K562 (cell line): ENCODE measurements at regions not wholly inside any gene's neighbourhood (a gene's known extent, or its start where the extent isn't known, plus 50 kb on each side); places are given as distances from the start of the nearest gene placed in this dataset.

ENCODE experiments used
- ATAC-seq: fragments of 200-7000 bp; cut with Tn5 transposase; 3 replicates; pipeline ENCODE4 v1.9.1; 2020; ENCODE audit warnings: moderate library complexity
- BruUV-seq: library from RNA; stranded (reverse); fragments of 400-500 nt; replicated peaks from 2 replicates; lab custom pipeline; 2021; lab: Mats Ljungman, UMichigan
- CTCF ChIA-PET: fragments of 300-600 bp; formaldehyde crosslinking; extraction: SDS; loops from one replicate; lab custom pipeline; 2021; ENCODE audit warnings: low intra/inter-chr PET ratio; lab: Yijun Ruan, JAX
- POLR2A ChIA-PET: fragments of 300-600, 350-650 bp; sonication (Branson Sonifier 250); formaldehyde crosslinking; extraction: SDS; loops from one replicate; lab custom pipeline; 2021; ENCODE audit warnings: antibody characterized with exemption, inconsistent platforms; lab: Yijun Ruan, JAX
- DNase-seq, 4 experiments: peaks; one replicate each; pipeline versions ENCODE4 v3.0.0 to v3.0.0-alpha.2; 2011 to 2018; ENCODE audit warnings: low spot score in 3 of 4, mixed read lengths in 3 of 4; ENCODE audit errors: extremely low read depth in 1 of 4
- FAIRE-seq: peaks from 2 replicates; lab custom pipeline; 2011; peaks lifted over from hg19 to GRCh38; lab: Jason Lieb, UNC
- H2AFZ ChIP-seq: 2 replicates; pipeline ENCODE4 v1.6.0; 2011; ENCODE audit warnings: low read depth, low read length, control low read depth, inconsistent platforms
- H3K27ac ChIP-seq: fragments of 200-600 bp; 3 replicates; pipeline ENCODE4 v1.8.0; 2011; ENCODE audit warnings: low read depth, mild to moderate bottlenecking, control low read depth, inconsistent platforms, low read length, moderate library complexity, mixed read lengths; ENCODE audit errors: extremely low read depth
- H3K27me3 ChIP-seq, 2 experiments: fragments of 300-600 bp in 1 of 2; 2 replicates in 1 of 2; 3 replicates in 1 of 2; pipeline versions ENCODE4 v1.6.0 to v1.8.0; 2011; ENCODE audit warnings: inconsistent platforms in 2 of 2, low read length in 2 of 2, mild to moderate bottlenecking in 1 of 2, mixed read lengths in 1 of 2, moderate library complexity in 1 of 2; ENCODE audit not compliant: control insufficient read depth in 2 of 2, insufficient read depth in 2 of 2
- H3K36me3 ChIP-seq: fragments of 300-600 bp; 3 replicates; pipeline ENCODE4 v1.8.0; 2011; ENCODE audit warnings: mild to moderate bottlenecking, low read length, inconsistent platforms; ENCODE audit not compliant: control insufficient read depth, insufficient read depth
- H3K4me1 ChIP-seq, 2 experiments: fragments of 200-600 bp in 1 of 2; replicated peaks in 1 of 2; 2 replicates in 1 of 2; 3 replicates in 1 of 2; pipeline versions ENCODE4 v1.5.1 to v1.8.0; 2011; ENCODE audit warnings: inconsistent platforms in 2 of 2, low read length in 2 of 2, mild to moderate bottlenecking in 1 of 2, mixed read lengths in 1 of 2, moderate library complexity in 1 of 2; ENCODE audit not compliant: control insufficient read depth in 2 of 2, insufficient read depth in 2 of 2
- H3K4me2 ChIP-seq: 2 replicates; pipeline ENCODE4 v1.6.1; 2011; ENCODE audit warnings: low read length, control low read depth, inconsistent platforms, mixed read lengths; ENCODE audit not compliant: insufficient read depth
- H3K4me3 ChIP-seq: fragments of 200-600 bp; sonication (generic), shearing (Covaris generic); 2 replicates; pipeline ENCODE4 v1.5.1; 2016; ENCODE audit warnings: control low read depth, inconsistent platforms
- H3K79me2 ChIP-seq: fragments of 200-600 bp; 3 replicates; pipeline ENCODE4 v1.8.0; 2011; ENCODE audit warnings: low read length, inconsistent platforms; ENCODE audit not compliant: control insufficient read depth, insufficient read depth
- H3K9ac ChIP-seq, 2 experiments: 2 replicates each; pipeline versions ENCODE4 v1.6.0 to v1.6.1; 2011; ENCODE audit warnings: low read depth in 2 of 2, low read length in 2 of 2, control low read depth in 1 of 2, inconsistent platforms in 1 of 2, mild to moderate bottlenecking in 1 of 2, mixed read lengths in 1 of 2; ENCODE audit not compliant: insufficient read depth in 1 of 2
- H3K9me1 ChIP-seq: one replicate; pipeline ENCODE4 v1.6.0; 2011; ENCODE audit warnings: inconsistent platforms, mild to moderate bottlenecking, low read length, moderate library complexity; ENCODE audit not compliant: control insufficient read depth, insufficient read depth
- H3K9me3 ChIP-seq: replicated peaks from 2 replicates; pipeline ENCODE4 v1.5.1; 2011; ENCODE audit warnings: low read depth, low read length, inconsistent platforms; ENCODE audit not compliant: control insufficient read depth, insufficient read depth
- H4K20me1 ChIP-seq: replicated peaks from 2 replicates; pipeline ENCODE4 v1.6.1; 2011; ENCODE audit warnings: low read length, inconsistent platforms, mixed read lengths; ENCODE audit not compliant: control insufficient read depth, insufficient read depth
- EGR1 ChIP-seq: fragments of 450-650 bp; conservative IDR thresholded peaks from 2 replicates; pipeline ENCODE4 v1.6.1; 2017; ENCODE audit warnings: mild to moderate bottlenecking
- HDAC1 ChIP-seq, 2 experiments: fragments of 450-650 bp; IDR thresholded peaks; 2 replicates each; pipeline ENCODE4 v1.6.1; 2016 to 2017; ENCODE audit warnings: inconsistent platforms in 1 of 2, mild to moderate bottlenecking in 1 of 2, moderate library complexity in 1 of 2
- PHF21A ChIP-seq: fragments of 450-650 bp; IDR thresholded peaks from 2 replicates; pipeline ENCODE4 v1.6.1; 2017; ENCODE audit warnings: low read depth, borderline replicate concordance
- RFX1 ChIP-seq: fragments of 450-650 bp; IDR thresholded peaks from 2 replicates; pipeline ENCODE4 v1.6.1; 2016; ENCODE audit warnings: mild to moderate bottlenecking, moderate library complexity
- TCFL5 ChIP-seq: fragments of 250-450 bp; sonication (Bioruptor Pico); conservative IDR thresholded peaks from 2 replicates; pipeline ENCODE4 v1.6.1; 2021; ENCODE audit warnings: mild to moderate bottlenecking, moderate library complexity, matching md5 sums
- TRIM24 ChIP-seq, 2 experiments: fragments of 450-650 bp; IDR thresholded peaks; 2 replicates each; pipeline ENCODE4 v1.6.1; 2016
- U2AF2 ChIP-seq: fragments of 200-400 bp; formaldehyde crosslinking; optimal IDR thresholded peaks from 2 replicates; pipeline ENCODE3; 2017; ENCODE audit warnings: low read depth, mild to moderate bottlenecking, low read length
- WGBS: fragments of 100-300 bp; shearing (Covaris generic); methylation state at CpG from one replicate; pipeline ENCODE4 v1.1.6; 2016; ENCODE audit warnings: low coverage, mixed read lengths; ENCODE audit not compliant: insufficient coverage; ENCODE audit errors: missing lambda C conversion rate; 5-methylcytosine and 5-hydroxymethylcytosine counted together
- in situ Hi-C: fragments of 300-500 bp; cut with MboI; formaldehyde crosslinking; loops from 4 replicates; pipeline ENCODE4 v1.15.0; 2018; ENCODE audit warnings: inconsistent platforms, mixed read lengths
- intact Hi-C: fragments of 100-400 bp; cut with micrococcal nuclease; formaldehyde crosslinking; loops from 2 replicates; pipeline ENCODE4 v1.14.2; 2022
- TF ChIP-seq, protein P1 (sequence below): sonication (generic); formaldehyde crosslinking; IDR thresholded peaks from 2 replicates; pipeline ENCODE4 v1.4.0; 2020; ENCODE audit warnings: mild to moderate bottlenecking, missing genetic modification reagents
- TF ChIP-seq, protein P2 (sequence below): sonication (generic); formaldehyde crosslinking; IDR thresholded peaks from 2 replicates; pipeline ENCODE4 v1.8.0; 2022; ENCODE audit warnings: missing genetic modification reagents, mild to moderate bottlenecking, moderate library complexity, borderline replicate concordance
- TF ChIP-seq, protein P3 (sequence below): IDR thresholded peaks from 3 replicates; pipeline ENCODE4 v1.6.1; 2011; ENCODE audit warnings: borderline replicate concordance, mild to moderate bottlenecking; ENCODE audit not compliant: insufficient read length, insufficient read depth
- TF ChIP-seq, protein P4 (sequence below): fragments of 250-450 bp; sonication (Bioruptor Pico); IDR thresholded peaks from 2 replicates; pipeline ENCODE4 v1.4.0; 2020; ENCODE audit warnings: mild to moderate bottlenecking, moderate library complexity
- TF ChIP-seq, protein P5 (sequence below): sonication (generic); formaldehyde crosslinking; IDR thresholded peaks from 2 replicates; pipeline ENCODE4 v1.8.1; 2023; ENCODE audit warnings: mild to moderate bottlenecking, missing genetic modification reagents

DNA sequence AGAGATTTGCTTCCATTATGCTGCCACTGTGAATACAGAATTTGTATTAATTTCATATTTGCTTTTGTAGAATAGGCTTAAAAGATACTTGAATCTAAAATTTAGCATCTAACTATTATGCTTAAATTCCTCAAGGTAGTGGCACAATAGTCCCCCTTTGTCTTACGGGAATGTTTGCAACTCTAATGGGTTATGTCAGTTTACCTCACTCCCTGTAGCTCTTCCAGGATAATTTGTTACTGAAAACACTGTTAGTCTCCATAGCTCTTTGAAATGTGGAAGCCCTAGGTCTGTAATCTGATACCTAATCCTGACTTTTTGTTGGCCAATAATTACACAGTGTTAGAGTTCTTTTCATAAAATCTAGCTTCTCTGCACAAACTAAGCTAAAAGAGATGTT is 433.4 kb downstream of the PYDC2 start (continued):
- TF ChIP-seq, protein P1, sequence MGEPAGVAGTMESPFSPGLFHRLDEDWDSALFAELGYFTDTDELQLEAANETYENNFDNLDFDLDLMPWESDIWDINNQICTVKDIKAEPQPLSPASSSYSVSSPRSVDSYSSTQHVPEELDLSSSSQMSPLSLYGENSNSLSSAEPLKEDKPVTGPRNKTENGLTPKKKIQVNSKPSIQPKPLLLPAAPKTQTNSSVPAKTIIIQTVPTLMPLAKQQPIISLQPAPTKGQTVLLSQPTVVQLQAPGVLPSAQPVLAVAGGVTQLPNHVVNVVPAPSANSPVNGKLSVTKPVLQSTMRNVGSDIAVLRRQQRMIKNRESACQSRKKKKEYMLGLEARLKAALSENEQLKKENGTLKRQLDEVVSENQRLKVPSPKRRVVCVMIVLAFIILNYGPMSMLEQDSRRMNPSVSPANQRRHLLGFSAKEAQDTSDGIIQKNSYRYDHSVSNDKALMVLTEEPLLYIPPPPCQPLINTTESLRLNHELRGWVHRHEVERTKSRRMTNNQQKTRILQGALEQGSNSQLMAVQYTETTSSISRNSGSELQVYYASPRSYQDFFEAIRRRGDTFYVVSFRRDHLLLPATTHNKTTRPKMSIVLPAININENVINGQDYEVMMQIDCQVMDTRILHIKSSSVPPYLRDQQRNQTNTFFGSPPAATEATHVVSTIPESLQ (CRISPR knock-in tag): no peak
- TF ChIP-seq, protein P2, sequence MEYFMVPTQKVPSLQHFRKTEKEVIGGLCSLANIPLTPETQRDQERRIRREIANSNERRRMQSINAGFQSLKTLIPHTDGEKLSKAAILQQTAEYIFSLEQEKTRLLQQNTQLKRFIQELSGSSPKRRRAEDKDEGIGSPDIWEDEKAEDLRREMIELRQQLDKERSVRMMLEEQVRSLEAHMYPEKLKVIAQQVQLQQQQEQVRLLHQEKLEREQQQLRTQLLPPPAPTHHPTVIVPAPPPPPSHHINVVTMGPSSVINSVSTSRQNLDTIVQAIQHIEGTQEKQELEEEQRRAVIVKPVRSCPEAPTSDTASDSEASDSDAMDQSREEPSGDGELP: no peak
- TF ChIP-seq RFX1: no peak

DNA sequence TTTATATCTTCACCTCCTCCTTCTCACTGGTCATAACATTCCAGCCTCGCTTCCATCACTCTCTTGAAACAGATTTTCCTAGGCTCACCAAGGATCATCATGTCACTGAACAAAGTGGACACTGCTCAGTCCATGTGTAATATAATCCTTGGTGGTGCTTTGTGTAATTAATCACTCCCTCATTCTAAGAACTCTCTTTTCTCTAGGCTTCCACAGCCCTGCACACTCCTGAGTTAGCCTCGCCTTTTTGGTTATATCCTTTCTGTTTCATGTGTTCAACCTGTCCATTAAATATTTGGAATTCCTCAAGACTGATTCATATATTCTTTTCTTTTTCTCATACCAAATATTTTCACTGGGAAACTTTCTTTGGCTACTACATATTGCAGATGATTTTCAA is 440.8 kb downstream of the PYDC2 start:
- Histone ChIP-seq H3K4me3 (no peak overlapping the region), H3K9me3 (no peaks in the 10 kb centered on the region), H3K4me1 (no peaks in the 10 kb centered on the region), H2AFZ (no peak overlapping the region), H3K27me3 (no peaks in the 10 kb centered on the region), H3K27ac (no peak overlapping the region), H3K9me1 (no peaks in the 10 kb centered on the region), H3K36me3 (no peaks in the 10 kb centered on the region), H3K4me2 (no peak overlapping the region), H4K20me1 (no peaks in the 10 kb centered on the region), H3K79me2 (no peaks in the 10 kb centered on the region), H3K9ac (no peak overlapping the region)
- POLR2A ChIA-PET: no interaction called here
- BruUV-seq: no TSS peak
- in situ Hi-C loops (no loop called here), intact Hi-C loops (no loop called here)
- 0% methylated on average over 2 of the region's 2 CpGs for WGBS
- DNase-seq (no peak), ATAC-seq (no peak), FAIRE-seq (no peak)
- CTCF ChIA-PET: interaction anchor here (0.5 kb wide), 1 partner anchor 387 kb away, joined by 3 read pairs; no protein-coding TSS in a partner anchor
- TF ChIP-seq, protein P3, sequence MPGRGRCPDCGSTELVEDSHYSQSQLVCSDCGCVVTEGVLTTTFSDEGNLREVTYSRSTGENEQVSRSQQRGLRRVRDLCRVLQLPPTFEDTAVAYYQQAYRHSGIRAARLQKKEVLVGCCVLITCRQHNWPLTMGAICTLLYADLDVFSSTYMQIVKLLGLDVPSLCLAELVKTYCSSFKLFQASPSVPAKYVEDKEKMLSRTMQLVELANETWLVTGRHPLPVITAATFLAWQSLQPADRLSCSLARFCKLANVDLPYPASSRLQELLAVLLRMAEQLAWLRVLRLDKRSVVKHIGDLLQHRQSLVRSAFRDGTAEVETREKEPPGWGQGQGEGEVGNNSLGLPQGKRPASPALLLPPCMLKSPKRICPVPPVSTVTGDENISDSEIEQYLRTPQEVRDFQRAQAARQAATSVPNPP: no peak
- TF ChIP-seq HDAC1 (IDR thresholded peaks at IDR 0.05) (no peak), EGR1 (no peak), PHF21A (no peak), TRIM24 (IDR thresholded peaks at IDR 0.05) (no peak), U2AF2 (no peak), TCFL5 (no peak)
- TF ChIP-seq, protein P4, sequence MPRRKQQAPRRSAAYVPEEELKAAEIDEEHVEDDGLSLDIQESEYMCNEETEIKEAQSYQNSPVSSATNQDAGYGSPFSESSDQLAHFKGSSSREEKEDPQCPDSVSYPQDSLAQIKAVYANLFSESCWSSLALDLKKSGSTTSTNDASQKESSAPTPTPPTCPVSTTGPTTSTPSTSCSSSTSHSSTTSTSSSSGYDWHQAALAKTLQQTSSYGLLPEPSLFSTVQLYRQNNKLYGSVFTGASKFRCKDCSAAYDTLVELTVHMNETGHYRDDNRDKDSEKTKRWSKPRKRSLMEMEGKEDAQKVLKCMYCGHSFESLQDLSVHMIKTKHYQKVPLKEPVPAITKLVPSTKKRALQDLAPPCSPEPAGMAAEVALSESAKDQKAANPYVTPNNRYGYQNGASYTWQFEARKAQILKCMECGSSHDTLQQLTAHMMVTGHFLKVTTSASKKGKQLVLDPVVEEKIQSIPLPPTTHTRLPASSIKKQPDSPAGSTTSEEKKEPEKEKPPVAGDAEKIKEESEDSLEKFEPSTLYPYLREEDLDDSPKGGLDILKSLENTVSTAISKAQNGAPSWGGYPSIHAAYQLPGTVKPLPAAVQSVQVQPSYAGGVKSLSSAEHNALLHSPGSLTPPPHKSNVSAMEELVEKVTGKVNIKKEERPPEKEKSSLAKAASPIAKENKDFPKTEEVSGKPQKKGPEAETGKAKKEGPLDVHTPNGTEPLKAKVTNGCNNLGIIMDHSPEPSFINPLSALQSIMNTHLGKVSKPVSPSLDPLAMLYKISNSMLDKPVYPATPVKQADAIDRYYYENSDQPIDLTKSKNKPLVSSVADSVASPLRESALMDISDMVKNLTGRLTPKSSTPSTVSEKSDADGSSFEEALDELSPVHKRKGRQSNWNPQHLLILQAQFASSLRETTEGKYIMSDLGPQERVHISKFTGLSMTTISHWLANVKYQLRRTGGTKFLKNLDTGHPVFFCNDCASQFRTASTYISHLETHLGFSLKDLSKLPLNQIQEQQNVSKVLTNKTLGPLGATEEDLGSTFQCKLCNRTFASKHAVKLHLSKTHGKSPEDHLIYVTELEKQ (CRISPR knock-in tag): no peak
- TF ChIP-seq, protein P5, sequence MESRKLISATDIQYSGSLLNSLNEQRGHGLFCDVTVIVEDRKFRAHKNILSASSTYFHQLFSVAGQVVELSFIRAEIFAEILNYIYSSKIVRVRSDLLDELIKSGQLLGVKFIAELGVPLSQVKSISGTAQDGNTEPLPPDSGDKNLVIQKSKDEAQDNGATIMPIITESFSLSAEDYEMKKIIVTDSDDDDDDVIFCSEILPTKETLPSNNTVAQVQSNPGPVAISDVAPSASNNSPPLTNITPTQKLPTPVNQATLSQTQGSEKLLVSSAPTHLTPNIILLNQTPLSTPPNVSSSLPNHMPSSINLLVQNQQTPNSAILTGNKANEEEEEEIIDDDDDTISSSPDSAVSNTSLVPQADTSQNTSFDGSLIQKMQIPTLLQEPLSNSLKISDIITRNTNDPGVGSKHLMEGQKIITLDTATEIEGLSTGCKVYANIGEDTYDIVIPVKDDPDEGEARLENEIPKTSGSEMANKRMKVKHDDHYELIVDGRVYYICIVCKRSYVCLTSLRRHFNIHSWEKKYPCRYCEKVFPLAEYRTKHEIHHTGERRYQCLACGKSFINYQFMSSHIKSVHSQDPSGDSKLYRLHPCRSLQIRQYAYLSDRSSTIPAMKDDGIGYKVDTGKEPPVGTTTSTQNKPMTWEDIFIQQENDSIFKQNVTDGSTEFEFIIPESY: no peak
